PFSK-1 (cell line): ENCODE measurements at regions not wholly inside any gene's neighbourhood (a gene's known extent, or its start where the extent isn't known, plus 50 kb on each side); places are given as distances from the start of the nearest gene placed in this dataset.

Experiments
- SIN3A ChIP-seq: IDR thresholded peaks from 2 replicates; pipeline ENCODE4 v1.6.1; 2012; ENCODE audit warnings: mild to moderate bottlenecking, low read length, moderate library complexity, borderline replicate concordance; ENCODE audit not compliant: insufficient read depth
- TAF1 ChIP-seq: IDR thresholded peaks from 2 replicates; pipeline ENCODE4 v1.6.1; 2012; ENCODE audit warnings: low read length, control low read depth, borderline replicate concordance; ENCODE audit not compliant: insufficient read depth
- TF ChIP-seq, protein P1 (sequence below), 2 experiments: IDR thresholded peaks; 2 replicates each; pipeline versions ENCODE4 v1.6.1 to v1.8.0; 2011 to 2012; ENCODE audit warnings: low read depth in 2 of 2, low read length in 2 of 2, control low read depth in 1 of 2, inconsistent platforms in 1 of 2, mild to moderate bottlenecking in 1 of 2, moderate library complexity in 1 of 2; ENCODE audit not compliant: insufficient read depth in 1 of 2

GRCh38 chr4:182144626-182145333, 98.4 kb upstream of the TENM3 start:
- TF ChIP-seq, protein P1, sequence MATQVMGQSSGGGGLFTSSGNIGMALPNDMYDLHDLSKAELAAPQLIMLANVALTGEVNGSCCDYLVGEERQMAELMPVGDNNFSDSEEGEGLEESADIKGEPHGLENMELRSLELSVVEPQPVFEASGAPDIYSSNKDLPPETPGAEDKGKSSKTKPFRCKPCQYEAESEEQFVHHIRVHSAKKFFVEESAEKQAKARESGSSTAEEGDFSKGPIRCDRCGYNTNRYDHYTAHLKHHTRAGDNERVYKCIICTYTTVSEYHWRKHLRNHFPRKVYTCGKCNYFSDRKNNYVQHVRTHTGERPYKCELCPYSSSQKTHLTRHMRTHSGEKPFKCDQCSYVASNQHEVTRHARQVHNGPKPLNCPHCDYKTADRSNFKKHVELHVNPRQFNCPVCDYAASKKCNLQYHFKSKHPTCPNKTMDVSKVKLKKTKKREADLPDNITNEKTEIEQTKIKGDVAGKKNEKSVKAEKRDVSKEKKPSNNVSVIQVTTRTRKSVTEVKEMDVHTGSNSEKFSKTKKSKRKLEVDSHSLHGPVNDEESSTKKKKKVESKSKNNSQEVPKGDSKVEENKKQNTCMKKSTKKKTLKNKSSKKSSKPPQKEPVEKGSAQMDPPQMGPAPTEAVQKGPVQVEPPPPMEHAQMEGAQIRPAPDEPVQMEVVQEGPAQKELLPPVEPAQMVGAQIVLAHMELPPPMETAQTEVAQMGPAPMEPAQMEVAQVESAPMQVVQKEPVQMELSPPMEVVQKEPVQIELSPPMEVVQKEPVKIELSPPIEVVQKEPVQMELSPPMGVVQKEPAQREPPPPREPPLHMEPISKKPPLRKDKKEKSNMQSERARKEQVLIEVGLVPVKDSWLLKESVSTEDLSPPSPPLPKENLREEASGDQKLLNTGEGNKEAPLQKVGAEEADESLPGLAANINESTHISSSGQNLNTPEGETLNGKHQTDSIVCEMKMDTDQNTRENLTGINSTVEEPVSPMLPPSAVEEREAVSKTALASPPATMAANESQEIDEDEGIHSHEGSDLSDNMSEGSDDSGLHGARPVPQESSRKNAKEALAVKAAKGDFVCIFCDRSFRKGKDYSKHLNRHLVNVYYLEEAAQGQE (IDR thresholded peaks at IDR 0.05; ENCODE audit: insufficient read depth in 1 of 2, low read depth in 2 of 2, low read length in 2 of 2) = no peak
- no peak for TF ChIP-seq TAF1
- TF ChIP-seq SIN3A = no peak
